Astrocyte of the cerebellum (primary cell): ENCODE measurements at regions not wholly inside any gene's neighbourhood (a gene's known extent, or its start where the extent isn't known, plus 50 kb on each side); places are given as distances from the start of the nearest gene placed in this dataset.

Experiments
- DNase-seq: peaks from one replicate; pipeline ENCODE4 v3.0.0-alpha.2; 2011; ENCODE audit warnings: low read depth
- H3K4me3 ChIP-seq: 2 replicates; pipeline ENCODE4 v1.5.1; 2011; ENCODE audit warnings: mild to moderate bottlenecking, low read depth, low read length, moderate library complexity
- in situ Hi-C: cut with HindIII; loops from 2 replicates; pipeline ENCODE4 v1.10.0; 2017; ENCODE audit warnings: low sequenced_read_pairs
- TF ChIP-seq, protein P1 (sequence below): IDR thresholded peaks from 2 replicates; pipeline ENCODE4 v1.5.1; 2012; ENCODE audit warnings: low read length, low read depth, moderate library complexity, mild to moderate bottlenecking; ENCODE audit errors: missing control alignments

DNA sequence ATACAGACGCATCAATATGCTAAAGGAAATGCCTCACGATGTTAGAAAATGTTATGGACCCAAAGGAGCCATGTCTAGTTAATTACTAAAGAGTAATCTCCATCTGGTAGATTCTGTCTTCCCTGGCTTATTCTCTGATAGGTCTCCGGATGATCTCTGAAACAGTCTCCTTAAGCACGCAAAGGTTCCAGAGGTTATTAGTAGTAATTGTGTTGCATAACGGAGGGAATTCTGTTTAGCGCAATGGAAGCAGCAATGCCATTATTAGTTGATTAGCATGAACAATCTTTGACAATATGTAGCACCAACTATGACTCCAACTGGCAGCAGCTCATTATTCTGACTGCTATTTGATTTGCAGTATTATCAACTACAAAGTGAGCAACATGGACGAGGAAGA, 952.5 kb upstream of the SEMA6D start:
- DNase-seq: no peak
- TF ChIP-seq, protein P1, sequence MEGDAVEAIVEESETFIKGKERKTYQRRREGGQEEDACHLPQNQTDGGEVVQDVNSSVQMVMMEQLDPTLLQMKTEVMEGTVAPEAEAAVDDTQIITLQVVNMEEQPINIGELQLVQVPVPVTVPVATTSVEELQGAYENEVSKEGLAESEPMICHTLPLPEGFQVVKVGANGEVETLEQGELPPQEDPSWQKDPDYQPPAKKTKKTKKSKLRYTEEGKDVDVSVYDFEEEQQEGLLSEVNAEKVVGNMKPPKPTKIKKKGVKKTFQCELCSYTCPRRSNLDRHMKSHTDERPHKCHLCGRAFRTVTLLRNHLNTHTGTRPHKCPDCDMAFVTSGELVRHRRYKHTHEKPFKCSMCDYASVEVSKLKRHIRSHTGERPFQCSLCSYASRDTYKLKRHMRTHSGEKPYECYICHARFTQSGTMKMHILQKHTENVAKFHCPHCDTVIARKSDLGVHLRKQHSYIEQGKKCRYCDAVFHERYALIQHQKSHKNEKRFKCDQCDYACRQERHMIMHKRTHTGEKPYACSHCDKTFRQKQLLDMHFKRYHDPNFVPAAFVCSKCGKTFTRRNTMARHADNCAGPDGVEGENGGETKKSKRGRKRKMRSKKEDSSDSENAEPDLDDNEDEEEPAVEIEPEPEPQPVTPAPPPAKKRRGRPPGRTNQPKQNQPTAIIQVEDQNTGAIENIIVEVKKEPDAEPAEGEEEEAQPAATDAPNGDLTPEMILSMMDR: no peak
- in situ Hi-C loops: no loop called here
- no peak overlapping the region for H3K4me3 ChIP-seq

DNA sequence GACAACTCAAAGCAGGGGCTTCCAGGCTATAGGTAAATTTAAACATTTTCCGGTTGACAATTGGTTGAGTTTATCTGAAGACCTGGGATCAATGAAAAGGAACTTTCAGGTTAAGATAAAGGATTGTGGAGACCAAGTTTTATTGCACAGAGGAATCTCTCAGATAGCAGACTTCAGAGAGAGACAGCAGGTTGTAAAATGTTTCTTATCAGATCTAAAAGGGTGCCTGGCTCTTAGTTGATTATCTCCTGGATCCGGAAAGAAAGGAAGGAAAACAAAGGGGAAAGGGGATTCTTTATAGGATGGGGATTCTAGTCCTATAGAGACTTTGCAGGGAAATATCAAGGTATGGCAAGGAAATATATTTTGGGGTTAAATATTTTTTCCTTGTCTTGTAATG, 951.3 kb upstream of the SEMA6D start:
- in situ Hi-C loops: no loop called here
- TF ChIP-seq, protein P1: no peak
- no peak overlapping the region for H3K4me3 ChIP-seq
- DNase-seq: no peak

DNA sequence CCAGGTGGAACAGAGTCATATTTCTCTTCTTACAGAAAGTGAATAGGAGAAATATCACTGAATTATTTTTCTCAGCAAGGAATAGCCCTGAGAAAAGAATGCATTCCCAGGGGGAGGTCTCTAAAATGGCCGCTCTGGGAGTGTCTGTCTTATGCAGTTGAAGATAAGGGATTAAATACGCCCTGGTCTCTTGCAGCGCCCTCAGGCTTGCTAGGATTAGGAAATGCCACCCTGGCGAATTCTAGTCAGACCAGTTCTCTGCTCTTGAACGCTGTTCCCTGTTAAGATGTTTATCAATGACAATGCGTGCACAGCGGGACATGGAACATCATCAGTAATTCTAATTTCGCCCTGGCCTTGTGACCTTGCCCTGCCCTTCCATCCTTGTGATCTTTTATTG, 949.0 kb upstream of the SEMA6D start:
- H3K4me3 ChIP-seq: no peak overlapping the region
- in situ Hi-C loops: no loop called here
- DNase-seq: no peak
- TF ChIP-seq, protein P1: no peak

DNA sequence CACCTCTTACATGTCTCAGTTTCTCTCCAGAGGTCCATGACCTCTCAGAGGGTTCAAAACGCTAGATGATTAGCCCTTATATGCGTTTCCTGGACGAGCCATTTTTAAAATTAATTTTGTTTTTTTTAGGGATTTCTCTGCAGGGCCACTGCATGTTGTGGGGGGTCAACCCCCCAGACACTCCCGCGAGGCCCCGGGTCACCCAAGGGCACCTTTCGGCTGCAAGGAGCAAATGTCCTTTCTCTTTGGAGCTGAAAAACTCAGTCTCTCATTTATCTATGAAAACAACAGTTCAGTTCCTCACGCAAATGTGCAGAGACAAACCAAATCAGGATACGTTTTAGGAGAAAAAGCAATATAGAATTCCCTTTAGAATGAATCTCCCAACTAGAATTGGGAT, 944.3 kb upstream of the SEMA6D start:
- no peak for DNase-seq
- TF ChIP-seq, protein P1: no peak
- H3K4me3 ChIP-seq: no peak overlapping the region
- in situ Hi-C loops: no loop called here

DNA sequence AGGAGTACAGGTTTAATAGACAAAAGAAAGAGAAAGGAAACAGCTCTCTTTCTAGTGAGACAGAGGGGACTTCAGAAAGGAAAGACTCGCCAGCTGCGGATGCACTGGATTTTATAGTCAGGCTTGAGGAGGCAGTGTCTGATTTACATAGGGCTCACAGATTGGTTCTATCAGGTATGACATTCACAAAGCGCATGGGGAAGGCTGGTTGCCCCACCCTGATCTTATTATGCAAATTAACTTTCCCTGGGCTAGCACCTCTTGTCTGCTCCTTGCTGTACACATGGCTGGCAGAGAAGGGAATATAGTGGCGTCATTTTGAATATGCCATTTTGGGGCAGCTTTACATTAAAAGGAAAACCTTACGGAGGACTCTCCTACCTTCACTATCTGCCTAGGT, 938.4 kb upstream of the SEMA6D start:
- no peak overlapping the region for H3K4me3 ChIP-seq
- TF ChIP-seq, protein P1: no peak
- DNase-seq: no peak
- in situ Hi-C loops: no loop called here

DNA sequence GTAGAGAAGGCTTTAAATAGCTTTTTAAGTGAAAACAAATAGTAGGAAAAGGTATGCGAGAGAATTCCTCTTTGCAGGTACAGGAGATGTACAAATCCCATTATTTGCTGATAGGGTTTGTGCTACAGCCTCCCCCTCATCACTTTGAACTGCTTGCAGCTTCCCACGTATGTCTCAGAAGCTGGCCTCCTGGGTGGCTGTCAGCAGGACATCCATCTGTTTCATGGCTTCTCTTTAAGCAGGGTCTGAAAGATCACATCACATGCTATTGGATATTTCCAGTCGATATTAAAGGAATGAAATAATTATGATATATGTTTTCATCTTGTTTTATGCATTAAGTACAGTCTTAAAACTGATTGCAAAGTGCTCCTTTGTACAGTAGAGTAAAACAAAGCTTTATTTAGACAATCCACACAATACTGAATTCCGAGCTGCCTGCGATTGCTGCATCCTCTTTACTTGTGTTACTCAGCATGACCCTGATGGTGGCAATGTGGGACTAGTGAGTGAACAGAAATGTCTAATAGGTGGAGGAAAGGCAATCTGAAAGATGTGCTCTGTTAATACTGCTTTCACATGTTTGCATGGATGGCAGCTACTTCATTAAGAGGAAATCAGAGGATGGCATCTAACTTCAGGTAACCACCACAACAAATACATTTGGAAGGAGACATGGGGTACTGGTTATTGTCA, 930.6 kb upstream of the SEMA6D start:
- TF ChIP-seq, protein P1: no peak
- DNase-seq: no peak
- in situ Hi-C loops: no loop called here
- H3K4me3 ChIP-seq: no peak overlapping the region
